ENCODE measurements at regions not wholly inside any gene's neighbourhood (a gene's known extent, or its start where the extent isn't known, plus 50 kb on each side); places are given as distances from the start of the nearest gene placed in this dataset.

DNA sequence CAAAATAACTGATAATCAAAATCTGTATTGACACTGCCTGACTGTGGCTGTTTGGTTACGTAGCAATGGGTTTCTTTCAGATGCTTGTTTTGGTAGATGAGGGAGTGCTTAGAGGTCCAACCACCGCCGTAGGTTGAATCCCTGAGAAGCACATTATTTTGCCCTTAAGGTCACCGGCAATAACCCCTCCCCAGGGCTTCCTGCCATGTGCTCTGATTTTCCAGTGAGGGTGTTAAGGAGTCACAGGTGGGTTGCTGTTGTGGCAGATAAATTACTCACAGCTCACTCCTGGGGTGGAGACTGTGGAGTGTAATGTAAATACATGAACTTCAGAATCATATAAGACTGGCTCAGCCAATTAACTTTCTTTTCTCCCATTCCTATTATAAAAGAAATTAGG, 81.5 kb upstream of the ZP4 start:
- TF ChIP-seq, protein P1, sequence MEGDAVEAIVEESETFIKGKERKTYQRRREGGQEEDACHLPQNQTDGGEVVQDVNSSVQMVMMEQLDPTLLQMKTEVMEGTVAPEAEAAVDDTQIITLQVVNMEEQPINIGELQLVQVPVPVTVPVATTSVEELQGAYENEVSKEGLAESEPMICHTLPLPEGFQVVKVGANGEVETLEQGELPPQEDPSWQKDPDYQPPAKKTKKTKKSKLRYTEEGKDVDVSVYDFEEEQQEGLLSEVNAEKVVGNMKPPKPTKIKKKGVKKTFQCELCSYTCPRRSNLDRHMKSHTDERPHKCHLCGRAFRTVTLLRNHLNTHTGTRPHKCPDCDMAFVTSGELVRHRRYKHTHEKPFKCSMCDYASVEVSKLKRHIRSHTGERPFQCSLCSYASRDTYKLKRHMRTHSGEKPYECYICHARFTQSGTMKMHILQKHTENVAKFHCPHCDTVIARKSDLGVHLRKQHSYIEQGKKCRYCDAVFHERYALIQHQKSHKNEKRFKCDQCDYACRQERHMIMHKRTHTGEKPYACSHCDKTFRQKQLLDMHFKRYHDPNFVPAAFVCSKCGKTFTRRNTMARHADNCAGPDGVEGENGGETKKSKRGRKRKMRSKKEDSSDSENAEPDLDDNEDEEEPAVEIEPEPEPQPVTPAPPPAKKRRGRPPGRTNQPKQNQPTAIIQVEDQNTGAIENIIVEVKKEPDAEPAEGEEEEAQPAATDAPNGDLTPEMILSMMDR (IDR thresholded peaks at IDR 0.05; ENCODE audit: insufficient read depth, low read length, poor library complexity, severe bottlenecking) = no peak
- Histone ChIP-seq H3K27me3 (ENCODE audit: control insufficient read depth, insufficient read depth, low read length) (no peaks in the 10 kb centered on the region), H3K4me3 (ENCODE audit: low read depth, low read length) (no peak overlapping the region), H3K36me3 (ENCODE audit: control insufficient read depth, insufficient read depth, low read length) (no peaks in the 10 kb centered on the region)
- no peak for DNase-seq (ENCODE audit: low read depth)

DNA sequence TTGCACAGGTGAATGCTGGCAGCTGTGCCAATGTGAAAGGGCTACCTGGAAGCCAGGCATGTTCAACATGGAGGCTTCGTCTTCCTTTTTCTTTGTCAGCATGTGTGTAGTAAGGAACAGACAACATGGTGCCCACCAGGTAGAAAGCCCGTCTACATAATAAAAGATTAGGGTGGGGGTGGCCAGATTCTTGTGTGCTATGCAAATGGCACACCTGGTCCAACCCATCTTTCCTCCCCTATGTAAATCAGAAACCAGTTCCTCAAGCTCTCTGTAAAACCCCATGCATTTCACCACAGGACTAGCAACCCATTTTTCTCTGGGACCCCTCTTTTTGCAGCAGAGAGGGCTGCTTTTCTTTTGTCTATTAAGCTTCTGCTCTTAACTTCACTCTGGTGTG, 72.3 kb upstream of the ZP4 start:
- DNase-seq (ENCODE audit: low read depth) = no peak

DNA sequence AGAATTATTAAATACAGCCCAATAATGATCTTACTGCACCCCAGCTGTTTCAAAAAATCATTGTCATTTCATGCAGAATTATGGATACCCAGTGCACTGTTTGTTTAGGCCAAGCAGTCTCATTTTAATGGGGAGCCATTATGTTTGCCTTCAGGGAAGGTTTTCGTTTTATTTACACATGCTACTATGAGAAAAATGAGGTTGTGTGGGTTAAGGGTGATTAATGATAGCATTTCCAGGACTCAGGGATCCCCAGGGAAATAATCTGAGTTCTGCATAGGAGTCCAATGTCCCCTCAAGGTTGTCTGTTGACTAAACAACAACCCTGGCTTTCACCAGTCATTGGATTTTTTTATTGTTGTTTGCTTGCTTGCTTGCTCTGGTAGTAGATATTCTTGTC, 71.0 kb upstream of the ZP4 start:
- Histone ChIP-seq H3K4me3 (ENCODE audit: low read depth, low read length) (no peak overlapping the region), H3K27me3 (ENCODE audit: control insufficient read depth, insufficient read depth, low read length) (no peaks in the 10 kb centered on the region), H3K36me3 (ENCODE audit: control insufficient read depth, insufficient read depth, low read length) (no peaks in the 10 kb centered on the region)
- TF ChIP-seq, protein P1 (IDR thresholded peaks at IDR 0.05; ENCODE audit: insufficient read depth, low read length, poor library complexity, severe bottlenecking) = no peak
- DNase-seq (ENCODE audit: low read depth) = no peak

More for the DNA sequence above, 72.3 kb upstream of the ZP4 start:
- Histone ChIP-seq H3K4me3 (ENCODE audit: low read depth, low read length) (no peak overlapping the region), H3K27me3 (ENCODE audit: control insufficient read depth, insufficient read depth, low read length) (no peaks in the 10 kb centered on the region), H3K36me3 (ENCODE audit: control insufficient read depth, insufficient read depth, low read length) (no peaks in the 10 kb centered on the region)
- TF ChIP-seq, protein P1 (IDR thresholded peaks at IDR 0.05; ENCODE audit: insufficient read depth, low read length, poor library complexity, severe bottlenecking) = no peak

DNA sequence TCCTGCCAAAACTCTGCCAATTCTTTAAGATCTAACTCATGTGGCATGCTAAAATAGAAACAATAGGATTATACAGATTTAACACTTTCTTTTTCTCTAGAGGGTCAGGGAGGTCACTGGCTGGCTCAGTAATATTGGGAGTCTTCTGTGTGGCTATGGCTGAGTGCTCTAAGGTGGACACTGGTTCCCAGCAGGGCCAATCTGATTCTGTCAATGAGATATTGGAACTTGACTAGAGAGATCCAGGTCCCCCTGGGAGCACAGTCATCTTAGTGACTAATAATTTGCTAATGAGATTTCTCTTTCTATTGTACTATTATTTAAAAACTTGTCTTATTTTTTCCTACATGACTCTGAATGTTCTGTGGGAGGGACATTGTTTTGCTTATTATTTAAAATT, 69.1 kb upstream of the ZP4 start:
- no peaks in the 10 kb centered on the region for H3K27me3 ChIP-seq (ENCODE audit: control insufficient read depth, insufficient read depth, low read length)

DNA sequence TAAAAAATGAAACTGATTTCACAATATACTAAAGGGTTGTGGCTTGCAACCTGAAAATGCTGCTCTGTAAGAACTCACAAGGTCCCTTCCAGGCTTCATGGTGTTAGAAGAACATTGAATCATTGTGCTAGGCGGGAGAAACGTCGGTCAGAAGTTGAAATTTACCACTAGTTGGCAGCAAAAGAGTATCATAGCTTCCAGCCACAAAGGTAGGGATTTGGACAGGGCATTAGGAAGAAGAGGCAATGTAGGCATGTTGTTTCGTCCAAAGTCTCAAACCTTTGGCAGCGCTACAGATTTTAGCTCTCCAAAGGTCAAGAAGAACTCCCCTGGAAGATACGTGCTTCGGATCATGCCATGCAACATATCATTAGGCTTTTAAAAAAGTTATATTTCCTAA, 62.5 kb upstream of the ZP4 start:
- no peaks in the 10 kb centered on the region for H3K36me3 ChIP-seq (ENCODE audit: control insufficient read depth, insufficient read depth, low read length)
- no peak overlapping the region for H3K4me3 ChIP-seq (ENCODE audit: low read depth, low read length)
- H3K27me3 ChIP-seq (ENCODE audit: control insufficient read depth, insufficient read depth, low read length) = no peaks in the 10 kb centered on the region
- DNase-seq (ENCODE audit: low read depth) = no peak
- TF ChIP-seq, protein P1 (IDR thresholded peaks at IDR 0.05; ENCODE audit: insufficient read depth, low read length, poor library complexity, severe bottlenecking) = no peak

More for the DNA sequence above, 69.1 kb upstream of the ZP4 start:
- TF ChIP-seq, protein P1 (IDR thresholded peaks at IDR 0.05; ENCODE audit: insufficient read depth, low read length, poor library complexity, severe bottlenecking) = no peak
- H3K36me3 ChIP-seq (ENCODE audit: control insufficient read depth, insufficient read depth, low read length) = no peaks in the 10 kb centered on the region
- H3K4me3 ChIP-seq (ENCODE audit: low read depth, low read length) = no peak overlapping the region
- no peak for DNase-seq (ENCODE audit: low read depth)

Data from kidney epithelial cell (primary cell).